HUES48 (cell line): ENCODE measurements at regions not wholly inside any gene's neighbourhood (a gene's known extent, or its start where the extent isn't known, plus 50 kb on each side); places are given as distances from the start of the nearest gene placed in this dataset.
"Not testable (repeated sequence)": the region's sequence is repeated elsewhere in the genome, so short reads cannot be mapped to it uniquely, and the experiment has no call there.

Experiments
- H3K27ac ChIP-seq: one replicate; pipeline ENCODE4 v1.7.0; 2013; ENCODE audit warnings: low read depth, low read length, inconsistent platforms
- H3K27me3 ChIP-seq: 2 replicates; pipeline ENCODE4 v1.6.1; 2013; ENCODE audit warnings: mild to moderate bottlenecking, low read length; ENCODE audit not compliant: control insufficient read depth, insufficient read depth
- H3K36me3 ChIP-seq: 2 replicates; pipeline ENCODE4 v1.6.1; 2013; ENCODE audit warnings: low read length; ENCODE audit not compliant: control insufficient read depth, insufficient read depth
- H3K4me1 ChIP-seq: 2 replicates; pipeline ENCODE4 v1.6.1; 2013; ENCODE audit warnings: mild to moderate bottlenecking, low read length; ENCODE audit not compliant: control insufficient read depth, insufficient read depth
- H3K4me3 ChIP-seq: 2 replicates; pipeline ENCODE4 v1.5.1; 2013; ENCODE audit warnings: mild to moderate bottlenecking, low read depth, low read length
- H3K9ac ChIP-seq: 2 replicates; pipeline ENCODE4 v1.6.1; 2013; ENCODE audit warnings: mild to moderate bottlenecking, low read depth, low read length, moderate library complexity
- H3K9me3 ChIP-seq: 2 replicates; pipeline ENCODE4 v1.6.1; 2013; ENCODE audit warnings: low read length; ENCODE audit not compliant: control insufficient read depth, insufficient read depth

DNA sequence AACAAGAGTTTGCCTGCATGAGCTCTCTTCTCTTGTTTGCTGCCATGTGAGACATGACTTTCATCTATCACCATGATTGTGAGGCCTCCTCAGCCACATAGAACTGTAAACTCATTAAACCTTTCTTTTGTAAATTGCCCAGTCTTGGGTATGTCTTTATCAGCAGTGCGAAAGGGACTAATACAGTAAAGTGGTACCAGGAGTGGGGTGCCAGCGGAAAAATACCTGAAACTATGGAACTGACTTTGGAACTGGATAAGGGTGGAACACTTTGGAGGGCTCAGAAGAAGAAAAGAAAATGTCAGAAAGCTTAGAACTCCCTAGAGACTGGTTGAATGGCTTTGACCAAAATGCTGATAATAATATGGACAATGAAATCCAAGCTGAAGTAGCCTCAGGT lies 260.9 kb downstream of the DSC3 start:
- Histone ChIP-seq H3K9ac (no peak overlapping the region), H3K4me1 (peaks cover 7% of the 10 kb centered on the region; the same call in 1 of the 2 replicates), H3K36me3 (no peaks in the 10 kb centered on the region), H3K27ac (no peak overlapping the region), H3K9me3 (peaks cover 23% of the 10 kb centered on the region), H3K27me3 (no peaks in the 10 kb centered on the region), H3K4me3 (no peak overlapping the region)

DNA sequence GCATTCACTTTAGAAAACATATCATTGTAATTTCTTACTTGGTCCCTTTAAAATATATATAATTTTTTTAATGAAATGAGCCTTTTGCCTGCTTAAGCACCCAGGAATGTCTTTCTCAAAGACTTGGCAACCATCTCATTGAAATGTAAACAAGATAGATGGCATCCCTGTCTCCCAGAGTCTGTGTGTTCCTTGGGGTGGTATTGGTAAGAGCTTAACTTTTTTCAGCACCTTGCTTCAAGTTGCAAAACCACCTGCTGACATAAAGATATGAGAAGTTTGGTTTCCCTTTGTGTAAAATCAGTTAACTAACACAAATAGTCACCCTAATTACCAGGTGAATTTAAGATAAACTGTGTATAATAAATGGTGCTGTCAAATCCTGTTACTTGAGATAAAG lies 266.9 kb downstream of the DSC3 start:
- no peak overlapping the region for H3K9ac ChIP-seq
- H3K27ac ChIP-seq: peak overlapping the region; percentile 18
- H3K36me3 ChIP-seq: no peaks in the 10 kb centered on the region
- peak overlapping the region; percentile 8; the same call in 1 of the 2 replicates for H3K4me3 ChIP-seq
- H3K4me1 ChIP-seq: peaks cover 24% of the 10 kb centered on the region
- H3K9me3 ChIP-seq: peaks cover 21% of the 10 kb centered on the region
- H3K27me3 ChIP-seq: no peaks in the 10 kb centered on the region

DNA sequence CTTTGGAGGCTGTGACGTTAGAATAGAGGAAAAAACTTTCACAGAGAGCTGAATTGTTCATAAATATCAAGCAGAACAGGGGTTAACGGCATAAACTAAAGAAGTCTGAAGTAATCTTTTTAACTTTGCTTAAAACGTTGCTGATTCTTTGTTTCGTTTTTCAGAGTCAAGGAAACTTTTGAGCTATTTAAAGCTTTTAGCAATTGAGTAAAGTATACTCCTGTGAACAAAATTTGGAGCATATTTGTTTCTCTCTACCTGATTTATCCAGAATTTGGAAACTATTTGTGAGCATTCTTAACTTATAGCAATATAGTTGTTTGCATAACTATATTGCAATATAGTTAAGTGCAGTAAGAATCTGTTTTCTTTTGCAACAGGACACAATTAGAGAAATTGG lies 270.4 kb downstream of the DSC3 start:
- H3K4me3 ChIP-seq, H3K27ac ChIP-seq, H3K36me3 ChIP-seq, H3K27me3 ChIP-seq, H3K9ac ChIP-seq: not testable (repeated sequence)
- H3K9me3 ChIP-seq: peaks cover 25% of the 10 kb centered on the region
- peaks cover 29% of the 10 kb centered on the region for H3K4me1 ChIP-seq

DNA sequence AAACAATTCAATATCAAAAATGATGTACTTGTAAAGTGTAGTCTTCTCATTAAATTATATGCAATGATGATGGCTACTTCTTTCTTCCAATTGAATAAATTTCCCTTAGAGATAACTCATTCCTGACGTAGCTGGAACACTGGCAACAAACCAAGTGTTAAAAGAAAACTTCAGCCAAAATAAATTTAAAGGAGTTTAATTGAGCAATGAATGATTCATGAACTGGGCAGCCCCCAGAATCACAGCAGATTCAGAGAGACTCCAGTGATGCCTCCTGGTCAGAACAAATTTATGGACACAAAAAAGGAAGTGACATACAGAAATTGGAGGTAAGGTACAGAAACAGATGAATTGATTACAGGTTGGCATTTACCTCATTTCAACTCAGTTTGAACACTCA lies 276.5 kb downstream of the DSC3 start:
- Histone ChIP-seq H3K9ac (no peak overlapping the region), H3K27ac (no peak overlapping the region), H3K9me3 (peaks cover 6% of the 10 kb centered on the region; the same call in 1 of the 2 replicates), H3K36me3 (no peaks in the 10 kb centered on the region), H3K4me3 (no peak overlapping the region), H3K4me1 (peaks cover 32% of the 10 kb centered on the region), H3K27me3 (peaks cover 32% of the 10 kb centered on the region)

DNA sequence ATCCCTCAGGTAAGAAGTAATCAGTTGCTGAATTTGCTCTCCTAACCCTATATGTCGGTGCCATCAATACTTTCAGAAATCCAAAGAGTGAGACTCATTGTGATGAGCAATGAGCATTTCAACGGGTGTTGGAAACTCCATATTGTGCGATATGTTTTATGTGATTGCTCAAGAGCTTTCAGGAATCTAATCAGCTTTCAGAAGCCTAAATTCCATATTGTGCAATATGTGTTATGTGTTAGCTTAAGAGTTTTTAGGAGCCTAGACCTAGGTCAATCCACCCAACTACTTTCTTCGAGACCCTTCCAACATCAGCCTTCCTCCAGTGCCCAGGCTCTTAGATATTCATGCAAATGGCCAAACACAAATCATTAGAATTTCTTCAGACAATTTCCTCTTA lies 277.3 kb downstream of the DSC3 start:
- Histone ChIP-seq H3K27me3 (peaks cover 32% of the 10 kb centered on the region), H3K4me1 (peaks cover 32% of the 10 kb centered on the region), H3K9ac (no peak overlapping the region), H3K27ac (no peak overlapping the region), H3K4me3 (no peak overlapping the region), H3K36me3 (no peaks in the 10 kb centered on the region), H3K9me3 (0 out of 2 replicates have a peak, but pooled peaks cover 3% of the 10 kb centered on the region)

DNA sequence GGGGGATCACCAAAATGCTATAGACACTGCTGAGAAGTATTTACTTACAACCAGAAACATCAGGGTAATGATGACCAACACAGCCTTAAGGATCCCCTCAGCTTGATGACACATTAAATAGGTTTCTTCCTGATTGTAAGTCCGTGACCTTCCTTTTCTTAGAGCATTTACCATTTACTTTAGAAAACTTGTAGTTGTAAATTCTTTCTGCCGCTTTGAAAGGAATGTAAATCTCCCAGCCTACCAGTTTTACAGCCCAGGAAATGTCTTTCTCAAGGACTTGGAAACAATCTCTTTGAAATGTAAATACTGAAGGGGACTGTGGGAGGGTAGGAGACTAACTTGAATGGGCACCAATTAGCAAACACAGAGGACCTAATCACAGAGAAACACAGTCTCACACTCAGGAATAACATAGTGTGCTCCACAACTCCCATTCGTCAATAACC lies 278.6 kb downstream of the DSC3 start:
- H3K27ac ChIP-seq: peak overlapping the region; percentile 96
- no peaks in the 10 kb centered on the region for H3K9me3 ChIP-seq
- H3K27me3 ChIP-seq: peaks cover 32% of the 10 kb centered on the region
- H3K4me3 ChIP-seq: 0 out of 2 replicates have a peak overlapping the region, but pooled peaks have one; percentile 10
- H3K4me1 ChIP-seq: peaks cover 32% of the 10 kb centered on the region
- H3K9ac ChIP-seq: no peak overlapping the region
- no peaks in the 10 kb centered on the region for H3K36me3 ChIP-seq

DNA sequence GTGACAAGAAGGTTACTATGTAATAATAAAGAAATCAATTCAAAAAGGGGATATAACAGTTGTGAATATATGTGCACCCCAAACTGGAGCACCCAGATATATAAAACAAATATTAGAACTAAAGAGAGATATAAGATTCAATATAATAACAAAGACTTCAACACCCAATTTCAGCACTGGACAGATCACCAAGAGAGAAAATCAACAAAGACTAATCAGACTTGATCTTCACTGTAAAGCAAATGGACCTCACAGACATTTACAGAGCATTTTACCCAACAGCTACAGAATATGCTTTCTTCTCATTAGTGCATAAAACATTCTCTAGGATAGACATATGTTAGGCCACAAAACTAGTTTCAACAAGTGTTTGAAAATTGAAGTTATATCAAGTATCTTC lies 287.7 kb downstream of the DSC3 start:
- no peaks in the 10 kb centered on the region for H3K27me3 ChIP-seq
- no peaks in the 10 kb centered on the region for H3K9me3 ChIP-seq
- H3K36me3 ChIP-seq: no peaks in the 10 kb centered on the region
- H3K4me1 ChIP-seq: no peaks in the 10 kb centered on the region
- H3K4me3 ChIP-seq: no peak overlapping the region
- H3K9ac ChIP-seq: no peak overlapping the region
- no peak overlapping the region for H3K27ac ChIP-seq

DNA sequence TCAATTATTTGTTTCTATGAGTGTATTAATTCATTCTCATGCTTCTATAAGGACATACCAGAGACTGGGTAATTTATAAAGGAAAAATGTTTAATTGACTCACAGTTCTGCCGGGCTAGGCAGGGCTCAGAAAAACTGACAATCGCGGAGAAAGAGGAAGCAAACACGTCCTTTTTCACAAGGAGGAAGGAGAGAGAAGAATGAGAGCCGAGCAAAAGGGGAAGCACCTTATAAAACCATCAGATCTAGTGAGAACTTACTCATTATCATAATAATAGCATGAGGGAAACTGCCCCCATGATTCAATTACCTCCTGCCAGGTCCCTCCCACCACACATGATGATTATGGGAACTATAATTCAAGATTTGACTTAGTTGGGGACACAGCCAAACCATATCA lies 294.0 kb downstream of the DSC3 start:
- H3K4me3 ChIP-seq: no peak overlapping the region

DNA sequence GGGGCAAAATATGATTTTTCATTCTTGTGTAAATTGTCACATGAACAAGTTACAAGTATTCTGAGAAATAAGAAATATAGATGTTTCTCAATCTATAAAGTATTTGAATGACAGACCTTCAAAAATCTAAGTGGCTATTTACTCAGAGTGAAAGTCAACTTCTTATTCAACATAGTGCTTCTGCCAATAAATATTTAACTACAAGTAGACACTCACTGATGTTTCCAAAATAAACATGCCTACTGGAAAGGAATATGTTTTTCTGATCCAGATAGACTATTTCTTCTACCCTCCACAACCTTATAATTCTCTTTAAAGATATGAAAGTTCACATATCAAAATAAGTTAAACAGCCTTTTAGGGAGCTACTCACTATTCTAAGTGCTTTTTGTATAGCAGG lies 296.3 kb downstream of the DSC3 start:
- Histone ChIP-seq H3K9me3 (peaks cover 4% of the 10 kb centered on the region; the same call in 1 of the 2 replicates), H3K4me3 (no peak overlapping the region), H3K27me3 (no peaks in the 10 kb centered on the region), H3K36me3 (no peaks in the 10 kb centered on the region), H3K27ac (no peak overlapping the region), H3K4me1 (no peaks in the 10 kb centered on the region), H3K9ac (no peak overlapping the region)

More for the DNA sequence above, 294.0 kb downstream of the DSC3 start:
- Histone ChIP-seq H3K9me3 (peaks cover under 1% of the 10 kb centered on the region; the same call in 1 of the 2 replicates), H3K36me3 (no peaks in the 10 kb centered on the region), H3K27me3 (no peaks in the 10 kb centered on the region), H3K4me1 (no peaks in the 10 kb centered on the region), H3K27ac (no peak overlapping the region), H3K9ac (no peak overlapping the region)

DNA sequence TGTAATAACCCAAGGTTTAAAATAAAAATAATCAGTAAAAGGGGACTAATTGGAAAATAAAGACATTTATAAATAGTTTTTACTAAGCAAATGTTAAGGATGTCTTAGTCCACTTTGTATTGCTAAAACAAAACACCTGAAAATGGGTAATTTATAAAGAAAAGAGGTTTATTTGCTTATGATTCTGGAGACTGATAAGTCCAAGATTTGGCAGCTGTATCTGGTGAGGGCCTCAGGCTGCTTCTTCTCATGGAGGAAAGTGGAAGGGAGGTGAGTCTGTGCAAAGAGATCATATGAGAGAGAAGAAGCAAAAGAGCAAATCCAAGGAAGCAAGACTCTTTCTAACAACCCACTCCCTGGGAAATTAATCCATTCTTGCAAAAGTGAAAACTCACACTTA lies 299.5 kb downstream of the DSC3 start:
- Histone ChIP-seq H3K4me1 (no peaks in the 10 kb centered on the region), H3K27me3 (no peaks in the 10 kb centered on the region), H3K27ac (no peak overlapping the region), H3K9me3 (peaks cover 4% of the 10 kb centered on the region; the same call in 1 of the 2 replicates), H3K9ac (no peak overlapping the region), H3K36me3 (no peaks in the 10 kb centered on the region), H3K4me3 (no peak overlapping the region)

DNA sequence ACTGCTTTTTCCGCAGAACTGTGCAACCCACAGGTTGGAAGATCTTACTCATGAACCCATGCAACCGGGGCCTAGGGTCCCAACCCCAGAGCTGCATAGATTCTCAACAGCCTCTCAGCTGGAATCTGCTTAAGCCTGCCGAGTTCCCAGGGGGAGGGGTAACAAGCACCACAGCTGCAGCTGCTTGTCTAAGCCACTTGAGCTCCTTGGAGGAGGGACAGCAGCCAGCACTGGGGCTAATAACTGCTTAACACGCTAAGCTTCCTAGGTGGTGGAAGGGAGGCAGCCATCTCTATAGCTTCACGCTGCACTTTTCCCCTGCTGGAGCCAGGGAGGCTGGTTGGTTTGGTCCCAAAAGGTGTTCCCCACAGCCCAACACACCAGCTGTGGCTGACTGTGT lies 311.6 kb downstream of the DSC3 start:
- no peak overlapping the region for H3K9ac ChIP-seq
- H3K4me3 ChIP-seq: no peak overlapping the region
- no peak overlapping the region for H3K27ac ChIP-seq
- H3K27me3 ChIP-seq: no peaks in the 10 kb centered on the region
- H3K4me1 ChIP-seq: no peaks in the 10 kb centered on the region
- H3K36me3 ChIP-seq: no peaks in the 10 kb centered on the region
- H3K9me3 ChIP-seq: no peaks in the 10 kb centered on the region

DNA sequence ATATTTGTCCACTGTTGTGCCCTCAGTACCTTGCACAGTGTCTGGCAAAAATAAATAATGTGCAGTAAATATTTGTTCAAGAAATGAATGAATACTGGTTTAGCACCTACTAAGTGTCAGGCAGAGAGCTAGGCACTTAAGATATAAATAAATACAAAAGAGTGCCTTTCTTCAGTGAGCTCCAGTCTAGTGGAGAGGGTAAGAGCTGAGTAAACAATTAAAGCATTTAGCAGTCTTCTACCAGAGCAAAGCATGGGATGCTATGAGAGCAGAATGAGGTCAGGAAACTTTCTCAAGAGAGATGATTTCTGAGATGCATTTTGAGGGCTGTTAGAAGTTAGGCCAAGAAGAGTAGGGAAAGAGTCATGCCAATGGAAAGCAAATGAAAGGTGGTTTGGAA lies 314.7 kb downstream of the DSC3 start:
- no peaks in the 10 kb centered on the region for H3K36me3 ChIP-seq

More for the DNA sequence above, 314.7 kb downstream of the DSC3 start:
- no peak overlapping the region for H3K4me3 ChIP-seq
- H3K4me1 ChIP-seq: 0 out of 2 replicates have a peak, but pooled peaks cover 8% of the 10 kb centered on the region
- no peak overlapping the region for H3K9ac ChIP-seq
- H3K27ac ChIP-seq: no peak overlapping the region
- no peaks in the 10 kb centered on the region for H3K27me3 ChIP-seq
- H3K9me3 ChIP-seq: no peaks in the 10 kb centered on the region
